ENCODE measurements at regions not wholly inside any gene's neighbourhood (a gene's known extent, or its start where the extent isn't known, plus 50 kb on each side); places are given as distances from the start of the nearest gene placed in this dataset.

DNA sequence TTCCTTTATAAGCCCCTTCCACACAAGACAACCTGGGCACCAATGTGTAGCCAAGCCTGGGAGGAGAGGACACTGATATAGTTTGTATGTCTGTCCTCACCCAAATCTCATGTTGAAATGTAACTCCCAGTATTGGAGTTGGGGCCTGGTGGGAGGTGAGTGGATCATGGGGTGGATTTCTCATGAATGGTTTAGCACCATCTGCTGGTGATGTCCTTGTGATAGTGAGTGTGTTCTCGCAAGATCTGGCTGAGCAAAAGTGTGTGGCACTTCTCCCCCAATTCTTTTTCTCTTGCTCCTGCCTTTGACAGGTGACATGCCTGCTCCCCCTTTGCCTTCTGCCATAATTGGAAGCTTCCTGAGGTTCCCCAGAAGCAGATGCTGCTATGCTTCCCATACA, 135.8 kb downstream of the USP31 start:
- Mint-ChIP-seq H3K4me1 (no peaks in the 10 kb centered on the region), H3K27ac (no peak overlapping the region), H3K4me3 (no peak overlapping the region), H3K27me3 (peaks cover 16% of the 10 kb centered on the region), H3K9me3 (no peaks in the 10 kb centered on the region), H3K36me3 (ENCODE audit: low read depth) (no peaks in the 10 kb centered on the region)
- ChIA-PET POLR2A (no interaction called here), CTCF (no interaction called here)
- intact Hi-C loops (cut with micrococcal nuclease) = no loop called here
- DNase-seq (no peak), ATAC-seq (ENCODE audit: low read depth) (no peak)
- TF ChIP-seq, protein P1, sequence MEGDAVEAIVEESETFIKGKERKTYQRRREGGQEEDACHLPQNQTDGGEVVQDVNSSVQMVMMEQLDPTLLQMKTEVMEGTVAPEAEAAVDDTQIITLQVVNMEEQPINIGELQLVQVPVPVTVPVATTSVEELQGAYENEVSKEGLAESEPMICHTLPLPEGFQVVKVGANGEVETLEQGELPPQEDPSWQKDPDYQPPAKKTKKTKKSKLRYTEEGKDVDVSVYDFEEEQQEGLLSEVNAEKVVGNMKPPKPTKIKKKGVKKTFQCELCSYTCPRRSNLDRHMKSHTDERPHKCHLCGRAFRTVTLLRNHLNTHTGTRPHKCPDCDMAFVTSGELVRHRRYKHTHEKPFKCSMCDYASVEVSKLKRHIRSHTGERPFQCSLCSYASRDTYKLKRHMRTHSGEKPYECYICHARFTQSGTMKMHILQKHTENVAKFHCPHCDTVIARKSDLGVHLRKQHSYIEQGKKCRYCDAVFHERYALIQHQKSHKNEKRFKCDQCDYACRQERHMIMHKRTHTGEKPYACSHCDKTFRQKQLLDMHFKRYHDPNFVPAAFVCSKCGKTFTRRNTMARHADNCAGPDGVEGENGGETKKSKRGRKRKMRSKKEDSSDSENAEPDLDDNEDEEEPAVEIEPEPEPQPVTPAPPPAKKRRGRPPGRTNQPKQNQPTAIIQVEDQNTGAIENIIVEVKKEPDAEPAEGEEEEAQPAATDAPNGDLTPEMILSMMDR (IDR thresholded peaks at IDR 0.05) = no peak

DNA sequence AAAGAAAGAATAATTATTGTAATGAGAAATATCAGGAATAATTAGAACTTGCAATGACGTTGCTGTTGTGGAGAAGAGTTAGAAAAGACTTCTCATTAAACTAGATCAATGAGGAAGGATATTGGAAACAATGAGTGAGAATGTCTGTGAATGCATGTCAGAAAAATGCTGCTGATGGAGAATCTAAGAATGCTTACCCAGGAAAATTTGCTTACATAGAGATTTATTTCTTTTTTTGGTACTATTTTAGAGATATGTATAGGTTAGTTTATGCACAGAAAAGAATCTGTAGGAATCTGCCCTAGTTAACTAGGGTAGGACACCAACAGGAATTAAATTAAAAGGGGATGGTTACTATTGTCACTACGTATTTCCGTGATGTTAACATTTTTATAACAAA, 140.2 kb downstream of the USP31 start:
- peaks cover 15% of the 10 kb centered on the region for H3K27me3 Mint-ChIP-seq
- POLR2A ChIA-PET = no interaction called here
- no peaks in the 10 kb centered on the region for H3K4me1 Mint-ChIP-seq
- H3K4me3 Mint-ChIP-seq = no peak overlapping the region
- ATAC-seq (ENCODE audit: low read depth) = no peak
- CTCF ChIA-PET = no interaction called here
- H3K36me3 Mint-ChIP-seq (ENCODE audit: low read depth) = no peaks in the 10 kb centered on the region
- H3K27ac Mint-ChIP-seq = no peak overlapping the region
- no peaks in the 10 kb centered on the region for H3K9me3 Mint-ChIP-seq
- intact Hi-C loops (cut with micrococcal nuclease) = no loop called here
- TF ChIP-seq, protein P1 (IDR thresholded peaks at IDR 0.05) = no peak
- no peak for DNase-seq

DNA sequence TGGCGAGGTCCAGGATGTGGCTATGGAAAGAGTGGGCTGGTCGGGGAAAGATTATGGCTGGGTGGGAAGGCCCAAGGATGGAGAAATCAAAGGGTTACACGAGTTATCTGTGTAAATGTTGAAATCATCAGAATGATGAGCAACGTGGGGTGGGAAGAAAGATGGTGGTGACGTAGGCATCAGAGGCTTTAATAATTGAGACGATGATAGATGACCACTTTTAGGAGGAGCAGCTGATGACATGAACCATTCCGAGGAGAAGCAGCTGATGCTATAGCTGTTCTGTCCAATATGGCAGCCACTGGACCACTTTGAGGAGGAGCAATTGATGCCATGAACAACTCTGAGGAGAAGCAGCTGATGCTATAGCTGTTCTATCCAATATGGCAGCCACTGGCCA, 141.2 kb downstream of the USP31 start:
- H3K27ac Mint-ChIP-seq = no peak overlapping the region
- H3K36me3 Mint-ChIP-seq (ENCODE audit: low read depth) = no peaks in the 10 kb centered on the region
- DNase-seq (no peak), ATAC-seq (ENCODE audit: low read depth) (no peak)
- CTCF ChIA-PET = no interaction called here
- peaks cover 21% of the 10 kb centered on the region for H3K27me3 Mint-ChIP-seq
- POLR2A ChIA-PET = no interaction called here
- H3K4me1 Mint-ChIP-seq = no peaks in the 10 kb centered on the region
- TF ChIP-seq, protein P1 (IDR thresholded peaks at IDR 0.05) = no peak
- intact Hi-C loops (cut with micrococcal nuclease) = no loop called here
- no peaks in the 10 kb centered on the region for H3K9me3 Mint-ChIP-seq
- no peak overlapping the region for H3K4me3 Mint-ChIP-seq

DNA sequence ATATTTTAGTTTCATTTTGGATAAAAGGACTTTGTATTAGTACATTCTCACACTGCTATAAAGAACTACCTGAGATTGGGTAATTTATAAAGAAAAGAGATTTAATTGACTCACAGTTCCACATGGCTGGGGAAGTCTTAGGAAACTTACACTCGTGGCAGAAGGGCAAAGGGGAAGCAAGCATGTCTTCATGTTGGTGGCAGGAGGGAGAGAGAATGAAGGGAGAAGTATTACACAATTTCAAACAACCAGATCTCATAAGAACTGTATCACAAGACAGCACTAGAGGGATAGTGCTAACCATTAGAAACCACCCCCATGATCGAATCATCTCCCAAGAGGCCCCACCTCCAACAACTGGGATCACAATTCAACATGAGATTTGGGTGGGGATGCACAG, 142.9 kb downstream of the USP31 start:
- ATAC-seq (ENCODE audit: low read depth) (no peak), DNase-seq (no peak)
- intact Hi-C loops (cut with micrococcal nuclease) = no loop called here
- Mint-ChIP-seq H3K4me1 (no peaks in the 10 kb centered on the region), H3K27me3 (peaks cover 21% of the 10 kb centered on the region), H3K9me3 (no peaks in the 10 kb centered on the region), H3K36me3 (ENCODE audit: low read depth) (no peaks in the 10 kb centered on the region), H3K27ac (no peak overlapping the region), H3K4me3 (no peak overlapping the region)
- TF ChIP-seq, protein P1 (IDR thresholded peaks at IDR 0.05) = no peak
- POLR2A ChIA-PET = no interaction called here
- CTCF ChIA-PET = no interaction called here

DNA sequence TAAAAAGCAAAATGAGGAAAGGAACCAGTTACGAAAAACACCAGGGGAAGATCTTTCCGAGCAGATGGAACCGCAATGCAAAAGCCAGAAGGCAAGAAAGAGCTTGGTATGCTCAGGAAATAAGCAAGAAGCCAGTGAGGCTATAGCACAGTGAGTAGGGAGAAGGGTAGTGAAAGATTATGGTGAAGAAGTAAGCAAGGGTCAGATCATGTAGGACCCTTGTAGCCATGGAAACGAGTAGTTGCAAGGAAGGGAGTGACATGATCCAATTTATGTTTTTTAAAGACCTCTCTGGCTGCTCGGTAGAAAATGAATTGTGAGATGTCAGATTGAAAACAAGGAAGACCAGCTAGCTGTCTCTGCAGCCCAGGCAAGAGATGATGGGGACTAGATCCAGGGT, 143.3 kb downstream of the USP31 start:
- Mint-ChIP-seq H3K27ac (no peak overlapping the region), H3K27me3 (peaks cover 21% of the 10 kb centered on the region), H3K4me3 (no peak overlapping the region), H3K4me1 (no peaks in the 10 kb centered on the region), H3K9me3 (no peaks in the 10 kb centered on the region), H3K36me3 (ENCODE audit: low read depth) (no peaks in the 10 kb centered on the region)
- no peak for DNase-seq
- ChIA-PET CTCF (no interaction called here), POLR2A (no interaction called here)
- no peak for ATAC-seq (ENCODE audit: low read depth)
- TF ChIP-seq, protein P1 (IDR thresholded peaks at IDR 0.05) = no peak
- intact Hi-C loops (cut with micrococcal nuclease) = no loop called here

Measured in activated B cell treated with CpG ODN at 0.5 μM for 24 hours (primary cell).